Left lung (tissue), 4 donors: ENCODE measurements at regions not wholly inside any gene's neighbourhood (a gene's known extent, or its start where the extent isn't known, plus 50 kb on each side); places are given as distances from the start of the nearest gene placed in this dataset.

Experiments used
- ATAC-seq: fragments of 200-7000 bp; cut with Tn5 transposase; one replicate; pipeline ENCODE4 v1.9.1; 2020; ENCODE audit warnings: moderate library complexity
- DNase-seq, 4 donors: peaks; one replicate each; pipeline ENCODE4 v3.0.0-alpha.2; 2013 to 2020
- H3K27ac ChIP-seq, 2 donors: fragments of 200-600 bp; sonication (generic) in 1 of 2; one replicate each; pipeline versions ENCODE4 v1.5.0 to v1.8.0; 2020 to 2021
- H3K27me3 ChIP-seq, 2 donors: fragments of 200-600 bp; sonication (generic) in 1 of 2; one replicate each; pipeline versions ENCODE4 v1.5.0 to v1.8.0; 2020 to 2021
- H3K36me3 ChIP-seq, 2 donors: fragments of 200-600 bp; sonication (generic) in 1 of 2; one replicate each; pipeline versions ENCODE4 v1.5.0 to v1.8.0; 2020 to 2021
- H3K4me1 ChIP-seq, 2 donors: fragments of 200-600 bp; one replicate each; pipeline ENCODE4 v1.8.0; 2021
- H3K4me3 ChIP-seq, 2 donors: fragments of 200-600 bp; sonication (generic) in 1 of 2; one replicate each; pipeline versions ENCODE4 v1.5.0 to v1.8.0; 2020 to 2021; ENCODE audit warnings: mild to moderate bottlenecking in 1 of 2
- H3K9me3 ChIP-seq, 2 donors: fragments of 200-600 bp; sonication (generic) in 1 of 2; one replicate each; pipeline versions ENCODE4 v1.5.0 to v1.8.0; 2020 to 2021
- CTCF ChIP-seq, 2 donors: fragments of 200-600 bp; sonication (generic) in 1 of 2; IDR thresholded peaks; one replicate each; pipeline versions ENCODE4 v1.5.0 to v1.8.0; 2021; ENCODE audit warnings: antibody characterized with exemption in 2 of 2
- intact Hi-C, 2 donors: fragments of 100-400 bp; cut with DNase I; formaldehyde crosslinking; loops; one replicate each; pipeline versions ENCODE4 v1.11.2 to v1.14.2; 2022
- donor health status: DM: no; HTN: yes; CAD: no.
- donor health status: DM: no; HTN: no; CAD: no.

- no peak for ATAC-seq
Observed at GRCh38 chr12:97359021-97359690, 103.4 kb upstream of the RMST start.

GRCh38 chr12:97363693-97364092, 98.9 kb upstream of the RMST start:
- intact Hi-C loops = no loop called here
- DNase-seq (no peak), ATAC-seq (no peak)
- no peaks in the 10 kb centered on the region for H3K4me1 ChIP-seq
- H3K27ac ChIP-seq = no peak overlapping the region
- TF ChIP-seq CTCF (IDR thresholded peaks at IDR 0.05) = no peak
- H3K36me3 ChIP-seq = no peaks in the 10 kb centered on the region
- H3K27me3 ChIP-seq = no peaks in the 10 kb centered on the region
- H3K4me3 ChIP-seq = no peak overlapping the region
- no peaks in the 10 kb centered on the region for H3K9me3 ChIP-seq

More at GRCh38 chr12:97359021-97359690, 103.4 kb upstream of the RMST start:
- Histone ChIP-seq H3K9me3 (no peaks in the 10 kb centered on the region), H3K36me3 (no peaks in the 10 kb centered on the region), H3K4me3 (no peak overlapping the region), H3K27me3 (no peaks in the 10 kb centered on the region), H3K4me1 (no peaks in the 10 kb centered on the region), H3K27ac (no peak overlapping the region)
- no peak for TF ChIP-seq CTCF (IDR thresholded peaks at IDR 0.05)
- intact Hi-C loops = no loop called here
- DNase-seq = no peak

GRCh38 chr12:97368462-97369163, 94.0 kb upstream of the RMST start:
- H3K4me3 ChIP-seq = no peak overlapping the region
- intact Hi-C loops = no loop called here
- H3K27ac ChIP-seq = no peak overlapping the region
- H3K4me1 ChIP-seq = no peaks in the 10 kb centered on the region
- H3K36me3 ChIP-seq = no peaks in the 10 kb centered on the region
- no peak for TF ChIP-seq CTCF (IDR thresholded peaks at IDR 0.05)
- no peaks in the 10 kb centered on the region for H3K9me3 ChIP-seq
- ATAC-seq (no peak), DNase-seq (peak in 1 of 4 donors; percentile 5)
- H3K27me3 ChIP-seq = no peaks in the 10 kb centered on the region

- no peak for TF ChIP-seq CTCF (IDR thresholded peaks at IDR 0.05)
- Histone ChIP-seq H3K4me3 (no peak overlapping the region), H3K36me3 (no peaks in the 10 kb centered on the region), H3K27ac (no peak overlapping the region), H3K4me1 (no peaks in the 10 kb centered on the region), H3K9me3 (no peaks in the 10 kb centered on the region), H3K27me3 (no peaks in the 10 kb centered on the region)
- DNase-seq (no peak), ATAC-seq (no peak)
- intact Hi-C loops = no loop called here
Observed at GRCh38 chr12:97375310-97375709, 87.3 kb upstream of the RMST start.

GRCh38 chr12:97380440-97380839, 82.2 kb upstream of the RMST start:
- no peak for DNase-seq
- no peak overlapping the region for H3K27ac ChIP-seq
- H3K4me3 ChIP-seq = no peak overlapping the region
- no peaks in the 10 kb centered on the region for H3K27me3 ChIP-seq
- TF ChIP-seq CTCF (IDR thresholded peaks at IDR 0.05) = no peak
- no peak for ATAC-seq
- H3K4me1 ChIP-seq = no peaks in the 10 kb centered on the region
- intact Hi-C loops = no loop called here
- H3K36me3 ChIP-seq = no peaks in the 10 kb centered on the region
- peaks cover 0 to 2% of the 10 kb centered on the region in 2 donors for H3K9me3 ChIP-seq
